Glutamatergic neuron (in vitro differentiated cells): ENCODE measurements at regions not wholly inside any gene's neighbourhood (a gene's known extent, or its start where the extent isn't known, plus 50 kb on each side); places are given as distances from the start of the nearest gene placed in this dataset.

Experiments
- DNase-seq: peaks from one replicate; pipeline ENCODE4 v3.0.0; 2022
- H3K27ac Mint-ChIP-seq: one replicate; pipeline ENCODE4 v1.8.0; 2020; ENCODE audit warnings: mild to moderate bottlenecking, mixed read lengths, inconsistent platforms; ENCODE audit not compliant: unreplicated experiment
- H3K27me3 Mint-ChIP-seq: one replicate; pipeline ENCODE4 v1.8.0; 2020; ENCODE audit warnings: mild to moderate bottlenecking, moderate library complexity, mixed read lengths, inconsistent platforms; ENCODE audit not compliant: unreplicated experiment
- H3K36me3 Mint-ChIP-seq: one replicate; pipeline ENCODE4 v1.8.0; 2020; ENCODE audit warnings: mild to moderate bottlenecking, mixed read lengths, inconsistent platforms; ENCODE audit not compliant: unreplicated experiment
- H3K4me1 Mint-ChIP-seq: one replicate; pipeline ENCODE4 v1.8.0; 2020; ENCODE audit warnings: mild to moderate bottlenecking, low read depth, mixed read lengths, inconsistent platforms; ENCODE audit not compliant: unreplicated experiment
- H3K4me3 Mint-ChIP-seq: one replicate; pipeline ENCODE4 v1.8.0; 2020; ENCODE audit warnings: mild to moderate bottlenecking, mixed read lengths, inconsistent platforms; ENCODE audit not compliant: unreplicated experiment
- H3K9me3 Mint-ChIP-seq: one replicate; pipeline ENCODE4 v1.8.0; 2020; ENCODE audit warnings: mild to moderate bottlenecking, moderate library complexity, mixed read lengths, inconsistent platforms; ENCODE audit not compliant: unreplicated experiment
- CTCF ChIP-seq: fragments of 200-600 bp; sonication (generic); IDR thresholded peaks from one replicate; pipeline ENCODE4 v1.5.0; 2021; ENCODE audit not compliant: partially characterized antibody, unreplicated experiment

- H3K27me3 Mint-ChIP-seq = peaks cover 5% of the 10 kb centered on the region
- no peaks in the 10 kb centered on the region for H3K36me3 Mint-ChIP-seq
- no peak for TF ChIP-seq CTCF
- no peak overlapping the region for H3K4me3 Mint-ChIP-seq
- no peak overlapping the region for H3K27ac Mint-ChIP-seq
- peaks cover 12% of the 10 kb centered on the region for H3K9me3 Mint-ChIP-seq
- no peak for DNase-seq
- H3K4me1 Mint-ChIP-seq = peaks cover 24% of the 10 kb centered on the region
Observed at GRCh38 chr2:74071426-74071825, 76.3 kb downstream of the BOLA3 start.

- H3K27ac Mint-ChIP-seq = no peak overlapping the region
- no peak for DNase-seq
- peaks cover 11% of the 10 kb centered on the region for H3K9me3 Mint-ChIP-seq
- H3K4me3 Mint-ChIP-seq = no peak overlapping the region
- peaks cover 5% of the 10 kb centered on the region for H3K27me3 Mint-ChIP-seq
- no peaks in the 10 kb centered on the region for H3K36me3 Mint-ChIP-seq
- peaks cover 34% of the 10 kb centered on the region for H3K4me1 Mint-ChIP-seq
- no peak for TF ChIP-seq CTCF
Observed at GRCh38 chr2:74072565-74072964, 75.1 kb downstream of the BOLA3 start.

GRCh38 chr2:74074487-74074886 is 73.2 kb downstream of the BOLA3 start:
- no peak for TF ChIP-seq CTCF
- Mint-ChIP-seq H3K27ac (no peak overlapping the region), H3K9me3 (peaks cover 8% of the 10 kb centered on the region), H3K4me3 (no peak overlapping the region), H3K27me3 (peaks cover 5% of the 10 kb centered on the region), H3K4me1 (peaks cover 36% of the 10 kb centered on the region), H3K36me3 (no peaks in the 10 kb centered on the region)
- no peak for DNase-seq

GRCh38 chr2:74076074-74076470 is 71.6 kb downstream of the BOLA3 start:
- H3K9me3 Mint-ChIP-seq = peaks cover 13% of the 10 kb centered on the region
- no peak for DNase-seq
- no peak for TF ChIP-seq CTCF
- peaks cover 10% of the 10 kb centered on the region for H3K27me3 Mint-ChIP-seq
- H3K4me1 Mint-ChIP-seq = peaks cover 44% of the 10 kb centered on the region
- peaks cover under 1% of the 10 kb centered on the region for H3K36me3 Mint-ChIP-seq
- H3K4me3 Mint-ChIP-seq = no peak overlapping the region
- peak overlapping the region; percentile 2 for H3K27ac Mint-ChIP-seq

- Mint-ChIP-seq H3K27me3 (peaks cover 21% of the 10 kb centered on the region), H3K9me3 (peaks cover 25% of the 10 kb centered on the region), H3K36me3 (peaks cover 5% of the 10 kb centered on the region), H3K4me1 (peaks cover 54% of the 10 kb centered on the region), H3K27ac (no peak overlapping the region), H3K4me3 (no peak overlapping the region)
- no peak for TF ChIP-seq CTCF
- DNase-seq = no peak
Observed at GRCh38 chr2:74077636-74078035, 70.1 kb downstream of the BOLA3 start.
